GM18867 (cell line): ENCODE measurements at regions not wholly inside any gene's neighbourhood (a gene's known extent, or its start where the extent isn't known, plus 50 kb on each side); places are given as distances from the start of the nearest gene placed in this dataset.
"Not testable (repeated sequence)": the region's sequence is repeated elsewhere in the genome, so short reads cannot be mapped to it uniquely, and the experiment has no call there.

Source experiments
- ATAC-seq: cut with Tn5 transposase; IDR thresholded peaks from one replicate; pipeline ENCODE4 v1.9.1; 2021; ENCODE audit warnings: mild to moderate bottlenecking, moderate library complexity; ENCODE audit not compliant: unreplicated experiment

- ATAC-seq = no peak
Measured at GRCh38 chr7:113030489-113030888, 56.1 kb downstream of the GPR85 start.

DNA sequence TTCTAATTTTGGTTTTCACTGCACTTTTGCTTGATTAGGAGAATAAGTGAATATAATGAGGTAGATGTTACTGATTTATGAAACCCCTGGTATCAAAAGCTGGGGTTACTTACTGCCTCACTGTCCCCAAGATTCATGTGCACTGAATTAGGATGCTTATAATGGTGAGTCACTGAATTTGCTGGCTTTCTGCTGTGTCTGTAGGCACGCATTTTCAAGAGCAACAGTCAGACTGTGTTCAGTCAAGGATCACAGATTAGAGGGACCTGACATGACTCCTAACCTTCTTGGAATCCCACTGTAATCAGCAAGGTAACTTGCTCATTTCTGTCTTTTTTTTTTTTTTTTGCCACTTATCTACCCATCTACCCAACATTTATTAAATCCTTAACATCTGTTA is 59.7 kb downstream of the GPR85 start:
- ATAC-seq = no peak

- not testable (repeated sequence) for ATAC-seq
Measured at GRCh38 chr7:113017144-113017857, 69.3 kb downstream of the GPR85 start.

DNA sequence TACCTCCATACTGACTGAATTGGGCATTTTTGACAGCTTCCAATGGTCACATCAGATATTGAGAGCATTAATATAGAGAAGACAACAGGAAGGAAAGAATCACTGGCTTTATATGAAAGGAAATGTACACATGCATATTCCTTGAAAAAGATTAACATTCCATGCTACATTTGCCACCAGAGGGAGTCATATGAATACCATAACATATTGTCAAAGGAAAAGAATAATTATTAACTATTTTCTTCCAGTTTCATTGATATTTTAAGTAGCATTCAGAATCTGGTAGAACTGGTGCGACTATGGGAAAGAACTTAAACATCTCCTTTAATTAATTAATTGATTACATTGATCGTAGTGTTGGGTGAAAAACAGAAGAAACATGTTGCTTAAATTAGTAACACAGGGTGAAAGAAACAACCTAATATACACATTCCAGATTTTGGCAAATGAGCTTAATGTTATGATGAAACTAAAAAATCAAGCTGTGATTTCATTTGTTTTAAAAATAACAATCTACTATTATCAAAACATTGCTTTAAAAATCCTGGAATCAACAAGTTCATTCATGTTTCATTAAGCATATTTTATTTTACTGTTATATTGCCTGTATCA is 71.5 kb downstream of the GPR85 start:
- ATAC-seq = no peak

DNA sequence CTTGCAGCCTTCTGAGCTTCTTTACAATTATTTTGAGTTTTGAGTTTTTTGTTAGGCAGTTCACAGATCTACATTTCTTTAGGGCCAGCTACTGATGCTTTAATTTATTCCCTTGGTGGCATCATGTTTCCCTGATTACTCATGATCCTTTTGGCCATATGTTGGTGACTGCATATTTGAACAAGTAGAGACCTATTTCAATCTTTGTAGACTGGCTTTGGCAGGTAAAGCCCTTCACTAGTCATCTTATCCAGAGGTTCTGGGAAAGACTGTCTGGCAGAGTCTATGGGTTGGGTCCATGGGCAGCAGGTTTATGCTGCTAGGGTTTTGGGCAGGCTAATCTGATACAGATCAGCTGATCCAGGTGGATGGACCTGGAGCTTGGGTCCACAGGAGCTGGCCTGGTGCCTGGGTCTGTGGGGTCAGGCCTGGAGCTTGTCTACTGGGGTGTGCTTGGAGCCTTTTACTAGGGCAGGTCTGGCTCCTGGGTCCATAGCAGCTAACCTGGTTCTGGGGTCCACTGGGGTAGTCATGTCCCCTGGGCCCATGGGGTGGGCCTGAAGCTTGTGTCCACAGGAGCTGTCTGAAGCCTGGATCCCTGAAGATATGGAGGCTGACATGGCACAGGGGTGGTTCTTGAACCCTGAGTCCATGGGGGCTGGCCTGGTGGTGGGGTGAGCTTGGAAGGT is 72.7 kb downstream of the GPR85 start:
- ATAC-seq = no peak

DNA sequence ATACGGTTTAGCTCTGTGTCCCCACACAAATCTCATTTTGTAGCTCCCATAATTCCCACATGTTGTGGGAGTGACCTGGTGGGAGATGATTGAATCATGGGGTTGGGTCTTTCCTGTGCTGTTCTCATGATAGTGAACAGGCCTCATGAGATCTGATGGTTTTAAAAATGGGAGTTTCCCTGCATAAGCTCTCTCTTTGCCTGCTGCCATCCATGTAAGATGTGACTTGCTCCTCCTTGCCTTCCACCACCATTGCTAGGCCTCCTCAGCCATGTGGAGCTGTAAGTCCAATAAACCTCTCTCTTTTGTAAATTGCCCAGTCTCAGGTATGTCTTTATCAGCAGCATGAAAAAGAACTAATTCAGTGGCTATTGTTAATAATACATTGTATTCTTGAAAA is 73.8 kb downstream of the GPR85 start:
- ATAC-seq = not testable (repeated sequence)

GRCh38 chr7:113010377-113010776 is 76.2 kb downstream of the GPR85 start:
- ATAC-seq = no peak

GRCh38 chr7:113008755-113009154 is 77.9 kb downstream of the GPR85 start:
- ATAC-seq = no peak

GRCh38 chr7:113004726-113005454 is 81.7 kb downstream of the GPR85 start:
- peak; percentile 40 for ATAC-seq

GRCh38 chr7:113000316-113001020 is 86.2 kb downstream of the GPR85 start:
- peak; percentile 90 for ATAC-seq

DNA sequence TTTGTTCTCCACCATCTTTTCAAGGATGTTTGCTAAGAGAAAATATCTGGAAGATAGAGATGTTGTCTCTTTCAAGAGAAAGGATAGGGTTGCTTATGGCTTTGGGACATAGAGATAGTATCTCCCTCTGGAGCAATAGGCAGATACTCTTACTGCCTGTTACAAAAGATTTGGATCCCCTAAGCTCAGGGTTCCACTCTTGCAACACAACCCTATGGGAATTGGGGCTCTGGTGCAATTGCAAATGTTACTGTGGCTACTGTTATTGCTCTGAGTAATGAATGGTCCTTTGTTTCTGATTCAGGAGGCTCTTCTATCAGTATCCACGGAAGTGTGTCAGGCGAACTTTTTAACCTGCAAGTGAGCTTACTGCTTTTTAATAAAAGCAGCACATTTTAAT is 88.8 kb downstream of the GPR85 start:
- no peak for ATAC-seq

DNA sequence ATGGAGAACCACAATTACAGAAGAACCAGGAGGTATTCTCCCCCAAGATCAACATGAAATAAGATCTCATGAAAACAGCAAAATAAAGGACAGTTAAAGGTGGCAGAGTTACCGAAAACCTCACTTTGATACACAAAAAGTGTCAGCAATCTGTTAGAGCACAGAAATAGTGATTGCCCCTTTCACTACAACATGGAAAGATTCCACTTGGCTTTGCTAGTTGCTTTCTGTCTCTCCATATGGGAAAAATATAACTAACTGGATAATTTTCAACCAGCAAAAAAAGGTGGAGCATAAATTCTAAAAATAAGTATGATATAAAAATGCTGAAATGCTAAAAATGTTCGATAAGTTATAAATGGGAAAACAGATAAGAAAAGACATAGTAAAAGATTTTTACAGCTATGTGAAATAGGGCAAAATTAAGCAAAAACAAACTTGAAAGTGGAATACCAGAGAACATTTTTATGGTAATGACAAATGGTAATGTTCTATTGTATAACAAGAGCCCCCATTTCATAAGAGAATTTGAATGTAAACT is 90.2 kb downstream of the GPR85 start:
- ATAC-seq = no peak

DNA sequence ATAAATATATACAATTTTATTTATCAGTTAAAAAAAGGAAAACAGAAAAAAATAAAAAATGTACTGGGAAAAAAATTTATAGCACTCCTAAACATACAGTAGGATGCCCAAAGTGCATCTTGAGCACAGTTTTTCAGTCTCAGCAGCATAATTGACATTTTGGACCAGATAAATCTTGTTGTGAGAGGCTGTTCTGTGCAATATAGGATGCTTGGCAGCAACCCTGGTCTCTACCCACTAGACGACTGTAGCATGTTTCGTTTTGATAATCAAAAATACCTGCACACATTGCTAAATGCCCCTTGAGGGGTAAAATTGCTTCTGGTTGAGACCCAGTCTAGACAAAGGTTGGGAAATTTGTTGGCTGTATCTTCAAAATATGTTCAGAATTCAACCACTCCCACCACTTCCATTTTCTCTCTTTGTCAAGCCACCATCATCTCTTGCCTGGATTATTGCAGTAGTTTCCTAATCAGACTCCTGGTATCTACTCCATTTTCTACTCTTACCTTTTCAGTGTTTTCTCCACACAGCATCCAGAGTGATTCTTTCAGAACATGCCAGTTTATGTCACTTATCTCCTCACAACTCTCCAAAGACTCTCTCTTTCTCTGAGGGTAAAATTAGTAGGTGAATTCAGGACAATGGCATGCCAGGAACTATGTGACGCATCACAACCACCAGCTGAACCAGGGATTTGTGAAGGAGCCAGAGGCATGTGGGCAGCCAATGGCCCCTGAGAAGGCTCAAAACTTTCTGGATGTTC is 91.4 kb downstream of the GPR85 start:
- no peak for ATAC-seq

DNA sequence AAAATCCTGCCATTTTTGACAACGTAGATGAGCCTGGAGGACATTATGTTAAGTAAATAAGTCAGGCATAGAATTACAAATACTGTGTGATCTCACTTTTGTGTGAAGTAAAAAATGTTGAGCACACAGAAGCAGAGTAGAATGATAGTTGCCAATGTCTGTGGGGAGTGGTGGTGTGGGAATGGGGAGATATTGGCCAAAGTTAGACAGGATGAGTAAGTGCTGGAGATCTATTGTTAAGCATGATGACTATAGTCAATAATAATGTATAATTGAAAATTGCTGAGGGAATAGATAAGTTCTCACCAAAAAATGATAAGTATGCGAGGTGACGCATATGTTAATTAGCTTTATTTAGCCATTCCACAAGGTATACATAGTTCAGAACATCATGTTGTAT is 92.0 kb downstream of the GPR85 start:
- no peak for ATAC-seq

GRCh38 chr7:112990624-112991023 is 96.0 kb downstream of the GPR85 start:
- no peak for ATAC-seq

DNA sequence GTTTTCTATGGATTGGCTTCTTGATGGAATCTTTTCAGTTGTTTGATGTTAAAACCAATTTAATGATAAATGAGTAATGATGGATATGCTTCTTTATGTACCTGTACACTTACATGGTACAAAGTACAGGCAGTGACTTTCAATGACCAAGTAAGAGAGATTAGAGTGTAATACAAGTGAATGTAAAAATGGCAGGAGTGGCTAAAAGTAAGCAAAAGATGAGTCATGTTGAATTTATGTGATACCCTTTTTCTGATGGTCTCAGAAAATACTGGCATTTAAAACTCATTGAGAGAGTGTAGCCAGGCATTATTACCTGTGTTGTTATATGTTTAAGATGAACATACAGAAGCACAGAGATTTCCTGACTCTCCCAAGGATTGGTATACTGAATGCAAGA is 97.1 kb downstream of the GPR85 start:
- ATAC-seq = no peak

- no peak for ATAC-seq
Measured at GRCh38 chr7:112987171-112987570, 99.5 kb downstream of the GPR85 start.

- no peak for ATAC-seq
Measured at GRCh38 chr7:112986256-112987031, 100.2 kb downstream of the GPR85 start.

DNA sequence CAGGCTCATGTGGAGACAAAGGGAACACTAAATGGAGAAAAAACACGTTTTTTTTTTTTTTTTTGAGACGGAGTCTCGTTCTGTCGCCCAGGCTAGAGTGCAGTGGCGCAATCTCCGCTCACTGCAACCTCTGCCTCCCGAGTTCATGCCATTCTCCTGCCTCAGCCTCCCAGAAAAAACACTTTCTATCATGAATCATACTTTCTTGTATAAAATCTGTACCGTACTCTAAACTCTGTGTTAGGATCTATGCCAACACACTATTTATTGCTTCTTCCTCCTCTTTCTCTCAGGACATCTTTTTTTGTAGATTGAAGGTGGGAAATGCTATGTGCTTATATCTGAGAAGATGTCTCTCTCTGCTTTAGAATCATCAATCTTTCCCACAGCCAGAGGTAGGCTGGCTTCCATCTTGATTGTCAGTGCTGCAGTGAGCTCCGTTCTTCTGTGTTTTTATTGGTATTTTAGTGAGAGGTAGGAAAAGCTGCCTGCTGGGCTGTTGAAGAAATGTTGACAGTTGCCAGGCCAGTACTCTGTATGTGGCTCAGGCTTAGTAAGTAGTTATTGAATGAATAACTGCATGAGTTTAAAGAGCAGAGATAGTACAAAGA is 101.1 kb downstream of the GPR85 start:
- no peak for ATAC-seq
